MM.1S (cell line): ENCODE measurements at regions not wholly inside any gene's neighbourhood (a gene's known extent, or its start where the extent isn't known, plus 50 kb on each side); places are given as distances from the start of the nearest gene placed in this dataset.

Experiments used
- EZH2 ChIP-seq: fragments of 300-600 bp; sonication (generic); optimal IDR thresholded peaks from 2 replicates; pipeline ENCODE3; 2017; ENCODE audit warnings: low read depth, mild to moderate bottlenecking, antibody characterized with exemption, low read length, mixed read lengths
- EZH2phosphoT487 ChIP-seq: fragments of 300-600 bp; sonication (generic); IDR thresholded peaks from 2 replicates; pipeline ENCODE4 v1.6.1; 2018; ENCODE audit warnings: antibody characterized with exemption, low read length
- TF ChIP-seq, protein P1 (sequence below): fragments of 300-600 bp; sonication (generic); IDR thresholded peaks from 2 replicates; pipeline ENCODE4 v1.5.1; 2016; ENCODE audit warnings: antibody characterized with exemption, low read length, mixed read lengths

DNA sequence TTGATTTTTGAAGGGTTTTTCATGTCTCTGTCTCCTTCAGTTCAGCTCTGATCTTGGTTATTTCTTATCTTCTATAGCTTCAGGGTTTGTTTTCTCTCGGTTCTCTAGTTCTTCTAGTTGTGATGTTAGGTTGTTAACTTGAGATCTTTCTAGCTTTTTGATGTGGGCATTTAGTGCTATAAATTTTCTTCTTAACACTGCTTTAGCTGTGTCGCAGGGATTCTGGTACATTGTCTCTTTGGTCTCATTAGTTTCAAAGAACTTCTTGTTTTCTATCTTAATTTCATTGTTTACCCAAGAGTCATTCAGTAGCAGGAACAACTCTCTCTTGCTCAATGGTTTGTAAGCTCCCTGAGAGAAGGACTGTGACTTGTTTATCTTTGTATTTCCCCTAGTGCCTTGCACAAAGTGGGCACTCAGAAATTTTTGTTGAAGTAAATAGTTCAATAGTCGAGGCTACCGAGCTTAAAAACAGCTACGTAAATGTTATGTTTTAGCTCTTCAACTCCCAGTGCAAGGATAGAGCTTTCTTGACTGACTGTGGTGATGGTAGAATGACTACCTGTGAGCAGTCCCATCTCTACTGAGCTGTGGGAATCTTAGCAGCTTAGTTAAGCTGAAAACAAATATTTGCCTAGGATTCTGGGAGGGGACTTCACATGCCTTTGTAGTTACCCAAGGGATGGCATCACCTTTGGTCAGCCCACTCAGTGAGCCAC, 225.8 kb upstream of the ELL2 start:
- TF ChIP-seq, protein P1, sequence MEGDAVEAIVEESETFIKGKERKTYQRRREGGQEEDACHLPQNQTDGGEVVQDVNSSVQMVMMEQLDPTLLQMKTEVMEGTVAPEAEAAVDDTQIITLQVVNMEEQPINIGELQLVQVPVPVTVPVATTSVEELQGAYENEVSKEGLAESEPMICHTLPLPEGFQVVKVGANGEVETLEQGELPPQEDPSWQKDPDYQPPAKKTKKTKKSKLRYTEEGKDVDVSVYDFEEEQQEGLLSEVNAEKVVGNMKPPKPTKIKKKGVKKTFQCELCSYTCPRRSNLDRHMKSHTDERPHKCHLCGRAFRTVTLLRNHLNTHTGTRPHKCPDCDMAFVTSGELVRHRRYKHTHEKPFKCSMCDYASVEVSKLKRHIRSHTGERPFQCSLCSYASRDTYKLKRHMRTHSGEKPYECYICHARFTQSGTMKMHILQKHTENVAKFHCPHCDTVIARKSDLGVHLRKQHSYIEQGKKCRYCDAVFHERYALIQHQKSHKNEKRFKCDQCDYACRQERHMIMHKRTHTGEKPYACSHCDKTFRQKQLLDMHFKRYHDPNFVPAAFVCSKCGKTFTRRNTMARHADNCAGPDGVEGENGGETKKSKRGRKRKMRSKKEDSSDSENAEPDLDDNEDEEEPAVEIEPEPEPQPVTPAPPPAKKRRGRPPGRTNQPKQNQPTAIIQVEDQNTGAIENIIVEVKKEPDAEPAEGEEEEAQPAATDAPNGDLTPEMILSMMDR = no peak
- TF ChIP-seq EZH2phosphoT487 = no peak
- TF ChIP-seq EZH2 = no peak
